Esophagus muscularis mucosa (tissue), 3 donors: ENCODE measurements at regions not wholly inside any gene's neighbourhood (a gene's known extent, or its start where the extent isn't known, plus 50 kb on each side); places are given as distances from the start of the nearest gene placed in this dataset.

Experiments used
- POLR2A ChIP-seq: fragments of 450-650 bp; IDR thresholded peaks from one replicate; pipeline ENCODE4 v1.6.1; 2017; ENCODE audit warnings: antibody characterized with exemption, moderate library complexity, mild to moderate bottlenecking, low read depth
- TF ChIP-seq, protein P1 (sequence below), 3 experiments: fragments of 200-600 bp in 2 of 3; fragments of 450-650 bp in 1 of 3; sonication (generic) in 2 of 3; IDR thresholded peaks; one replicate each; pipeline ENCODE4 v1.5.1; 2017 to 2019; ENCODE audit warnings: antibody characterized with exemption in 3 of 3, mild to moderate bottlenecking in 2 of 3, moderate library complexity in 1 of 3

DNA sequence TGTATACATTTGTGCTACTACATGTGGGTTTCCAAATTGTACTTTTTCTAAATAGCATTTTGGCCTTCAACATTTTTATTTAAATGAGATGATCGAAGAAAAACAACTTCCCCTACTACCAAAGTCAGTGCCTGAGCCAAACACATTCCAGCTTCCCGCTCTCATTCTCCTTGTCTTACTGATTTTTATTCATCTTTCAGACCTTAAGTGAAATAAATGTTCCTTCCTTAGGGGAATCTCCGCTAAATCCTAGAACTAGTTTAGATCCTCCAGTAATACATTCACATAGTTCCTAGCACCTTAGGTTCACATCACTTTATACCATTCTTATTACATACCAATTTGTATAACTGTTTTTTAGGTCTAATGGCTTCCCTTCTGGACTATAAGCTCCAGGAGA, 122.3 kb upstream of the COL3A1 start:
- TF ChIP-seq, protein P1, sequence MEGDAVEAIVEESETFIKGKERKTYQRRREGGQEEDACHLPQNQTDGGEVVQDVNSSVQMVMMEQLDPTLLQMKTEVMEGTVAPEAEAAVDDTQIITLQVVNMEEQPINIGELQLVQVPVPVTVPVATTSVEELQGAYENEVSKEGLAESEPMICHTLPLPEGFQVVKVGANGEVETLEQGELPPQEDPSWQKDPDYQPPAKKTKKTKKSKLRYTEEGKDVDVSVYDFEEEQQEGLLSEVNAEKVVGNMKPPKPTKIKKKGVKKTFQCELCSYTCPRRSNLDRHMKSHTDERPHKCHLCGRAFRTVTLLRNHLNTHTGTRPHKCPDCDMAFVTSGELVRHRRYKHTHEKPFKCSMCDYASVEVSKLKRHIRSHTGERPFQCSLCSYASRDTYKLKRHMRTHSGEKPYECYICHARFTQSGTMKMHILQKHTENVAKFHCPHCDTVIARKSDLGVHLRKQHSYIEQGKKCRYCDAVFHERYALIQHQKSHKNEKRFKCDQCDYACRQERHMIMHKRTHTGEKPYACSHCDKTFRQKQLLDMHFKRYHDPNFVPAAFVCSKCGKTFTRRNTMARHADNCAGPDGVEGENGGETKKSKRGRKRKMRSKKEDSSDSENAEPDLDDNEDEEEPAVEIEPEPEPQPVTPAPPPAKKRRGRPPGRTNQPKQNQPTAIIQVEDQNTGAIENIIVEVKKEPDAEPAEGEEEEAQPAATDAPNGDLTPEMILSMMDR (IDR thresholded peaks at IDR 0.05): no peak
- TF ChIP-seq POLR2A: no peak
